H9 (cell line): ENCODE measurements at regions not wholly inside any gene's neighbourhood (a gene's known extent, or its start where the extent isn't known, plus 50 kb on each side); places are given as distances from the start of the nearest gene placed in this dataset.

ENCODE experiments used
- DNase-seq: peaks from one replicate; pipeline ENCODE4 v3.0.0-alpha.2; 2017
- H2AFZ ChIP-seq: one replicate; pipeline ENCODE4 v1.6.1; 2013; ENCODE audit warnings: mild to moderate bottlenecking, low read length, control low read depth, moderate library complexity
- H2AK5ac ChIP-seq: 2 replicates; pipeline ENCODE4 v1.6.1; 2013; ENCODE audit warnings: low read length, control low read depth, mixed read lengths; ENCODE audit not compliant: insufficient read length
- H2BK120ac ChIP-seq: one replicate; pipeline ENCODE4 v1.6.1; 2013; ENCODE audit warnings: low read depth, mild to moderate bottlenecking, low read length, control low read depth, inconsistent platforms; ENCODE audit not compliant: poor library complexity, severe bottlenecking
- H2BK12ac ChIP-seq: 2 replicates; pipeline ENCODE4 v1.6.1; 2013; ENCODE audit warnings: low read length, control low read depth, mixed read lengths, low read depth; ENCODE audit not compliant: insufficient read length
- H2BK15ac ChIP-seq: 2 replicates; pipeline ENCODE4 v1.6.1; 2013; ENCODE audit warnings: low read depth, low read length, control low read depth
- H2BK20ac ChIP-seq: one replicate; pipeline ENCODE4 v1.6.1; 2013; ENCODE audit warnings: low read depth, mild to moderate bottlenecking, low read length, control low read depth, inconsistent platforms; ENCODE audit not compliant: poor library complexity, severe bottlenecking
- H2BK5ac ChIP-seq: 2 replicates; pipeline ENCODE4 v1.6.1; 2013; ENCODE audit warnings: low read length, control low read depth, mixed read lengths; ENCODE audit not compliant: insufficient read length
- H3K14ac ChIP-seq: 2 replicates; pipeline ENCODE4 v1.6.1; 2013; ENCODE audit warnings: low read length, control low read depth; ENCODE audit not compliant: insufficient read depth
- H3K18ac ChIP-seq: 2 replicates; pipeline ENCODE4 v1.6.1; 2013; ENCODE audit warnings: low read depth, mild to moderate bottlenecking, mixed read lengths, low read length, control low read depth; ENCODE audit not compliant: insufficient read length
- H3K23ac ChIP-seq: 2 replicates; pipeline ENCODE4 v1.6.1; 2013; ENCODE audit warnings: low read length, control low read depth, mixed read lengths, low read depth; ENCODE audit not compliant: insufficient read length
- H3K23me2 ChIP-seq: 2 replicates; pipeline ENCODE4 v1.6.1; 2013; ENCODE audit warnings: low read depth, mild to moderate bottlenecking, mixed read lengths, low read length, control low read depth; ENCODE audit not compliant: insufficient read length, poor library complexity, severe bottlenecking
- H3K27ac ChIP-seq: 2 replicates; pipeline ENCODE4 v1.5.1; 2013; ENCODE audit warnings: low read length, control low read depth, mixed read lengths, low read depth; ENCODE audit not compliant: insufficient read length
- H3K27me3 ChIP-seq: 2 replicates; pipeline ENCODE4 v1.6.1; 2013; ENCODE audit warnings: low read length, control low read depth, inconsistent platforms; ENCODE audit not compliant: insufficient read depth
- H3K4ac ChIP-seq: 2 replicates; pipeline ENCODE4 v1.6.1; 2013; ENCODE audit warnings: low read depth, mild to moderate bottlenecking, control low read depth, inconsistent platforms, low read length, moderate library complexity
- H3K4me1 ChIP-seq: 2 replicates; pipeline ENCODE4 v1.6.1; 2013; ENCODE audit warnings: low read length, control low read depth, inconsistent platforms; ENCODE audit not compliant: insufficient read depth
- H3K4me2 ChIP-seq: 2 replicates; pipeline ENCODE4 v1.6.1; 2013; ENCODE audit warnings: low read length, control low read depth, mixed read lengths; ENCODE audit not compliant: insufficient read length, insufficient read depth
- H3K56ac ChIP-seq: 2 replicates; pipeline ENCODE4 v1.6.1; 2013; ENCODE audit warnings: low read depth, mild to moderate bottlenecking, mixed read lengths, low read length, control low read depth; ENCODE audit not compliant: insufficient read length
- H3K79me1 ChIP-seq: 2 replicates; pipeline ENCODE4 v1.6.1; 2013; ENCODE audit warnings: low read depth, mild to moderate bottlenecking, moderate library complexity, low read length, control low read depth, inconsistent platforms; ENCODE audit not compliant: insufficient read depth, poor library complexity, severe bottlenecking
- H3K79me2 ChIP-seq: 2 replicates; pipeline ENCODE4 v1.6.1; 2013; ENCODE audit warnings: low read length, control low read depth, inconsistent platforms; ENCODE audit not compliant: insufficient read depth
- H3K9ac ChIP-seq: 2 replicates; pipeline ENCODE4 v1.6.1; 2013; ENCODE audit warnings: low read length, control low read depth, mixed read lengths; ENCODE audit not compliant: insufficient read length; ENCODE audit errors: extremely low read depth
- H3K9me3 ChIP-seq: one replicate; pipeline ENCODE4 v1.6.1; 2013; ENCODE audit warnings: low read depth, low read length, inconsistent platforms; ENCODE audit not compliant: control insufficient read depth
- H3T11ph ChIP-seq: one replicate; pipeline ENCODE4 v1.6.1; 2013; ENCODE audit warnings: mild to moderate bottlenecking, low read length, control low read depth, inconsistent platforms
- H4K20me1 ChIP-seq: one replicate; pipeline ENCODE4 v1.6.1; 2013; ENCODE audit not compliant: control insufficient read depth, insufficient read length, insufficient read depth
- H4K5ac ChIP-seq: 2 replicates; pipeline ENCODE4 v1.6.1; 2013; ENCODE audit warnings: low read depth, mild to moderate bottlenecking, mixed read lengths, low read length, control low read depth; ENCODE audit not compliant: insufficient read length
- H4K8ac ChIP-seq: replicated peaks from 2 replicates; pipeline ENCODE4 v1.6.1; 2013; ENCODE audit warnings: low read length, control low read depth, mixed read lengths, low read depth; ENCODE audit not compliant: insufficient read length
- H4K91ac ChIP-seq: 2 replicates; pipeline ENCODE4 v1.6.1; 2013; ENCODE audit warnings: low read depth, mild to moderate bottlenecking, moderate library complexity, mixed read lengths, low read length, control low read depth; ENCODE audit not compliant: insufficient read length
- H3K27ac Mint-ChIP-seq, 3 experiments: 2 replicates in 2 of 3; 3 replicates in 1 of 3; pipeline ENCODE4 v1.8.0; 2020 to 2021; ENCODE audit warnings: mixed read lengths in 3 of 3, mild to moderate bottlenecking in 1 of 3, moderate library complexity in 1 of 3
- H3K27me3 Mint-ChIP-seq: 2 replicates; pipeline ENCODE4 v1.8.0; 2021; ENCODE audit warnings: low read depth, mild to moderate bottlenecking, moderate library complexity, mixed read lengths
- H3K36me3 Mint-ChIP-seq, 3 experiments: 2 replicates in 2 of 3; 3 replicates in 1 of 3; pipeline ENCODE4 v1.8.0; 2020 to 2021; ENCODE audit warnings: low read depth in 3 of 3, mixed read lengths in 3 of 3; ENCODE audit not compliant: insufficient read depth in 1 of 3
- H3K4me1 Mint-ChIP-seq, 2 experiments: 2 replicates each; pipeline ENCODE4 v1.8.0; 2020; ENCODE audit warnings: mixed read lengths in 2 of 2
- H3K4me3 Mint-ChIP-seq, 2 experiments: 2 replicates in 1 of 2; 3 replicates in 1 of 2; pipeline ENCODE4 v1.8.0; 2020 to 2021; ENCODE audit warnings: mild to moderate bottlenecking in 2 of 2, mixed read lengths in 2 of 2, moderate library complexity in 1 of 2
- H3K9me3 Mint-ChIP-seq, 2 experiments: 2 replicates in 1 of 2; 3 replicates in 1 of 2; pipeline ENCODE4 v1.8.0; 2020; ENCODE audit warnings: mild to moderate bottlenecking in 2 of 2, mixed read lengths in 2 of 2, moderate library complexity in 1 of 2
- CTCF ChIP-seq: fragments of 200-600 bp; sonication (generic); conservative IDR thresholded peaks from 3 replicates; pipeline ENCODE4 v1.8.0; 2021; ENCODE audit warnings: antibody characterized with exemption, mild to moderate bottlenecking
- WGBS: extraction: QIAGEN DNeasy Blood & Tissue Kit; methylation state at CpG from one replicate; pipeline ENCODE4 v1.1.7; 2013; ENCODE audit warnings: missing lambda C conversion rate, low lambda C conversion rate, mixed read lengths; ENCODE audit not compliant: insufficient read length; ENCODE audit errors: extremely low coverage; 5-methylcytosine and 5-hydroxymethylcytosine counted together

- H3K23me2 ChIP-seq, result no peaks in the 10 kb centered on the region
- H2AFZ ChIP-seq, result no peak overlapping the region
- 100% methylated on average over 1 of the region's 1 CpG for WGBS
These were observed 1292.7 kb downstream of the TBC1D22A start for GRCh38 chr22:48055185-48055584.

More at GRCh38 chr22:48055185-48055584, 1292.7 kb downstream of the TBC1D22A start:
- Histone ChIP-seq H3K9ac (no peak overlapping the region), H2BK5ac (no peak overlapping the region), H3K23ac (peak overlapping the region; percentile 25), H4K8ac (no peak overlapping the region), H3K9me3 (no peaks in the 10 kb centered on the region), H4K5ac (peak overlapping the region; percentile 16), H2AK5ac (no peak overlapping the region), H3K56ac (no peak overlapping the region), H2BK20ac (no peak overlapping the region), H4K91ac (no peak overlapping the region), H2BK12ac (no peak overlapping the region), H3K27ac (no peak overlapping the region), H2BK15ac (no peak overlapping the region), H3K79me1 (no peaks in the 10 kb centered on the region), H4K20me1 (peaks cover 4% of the 10 kb centered on the region), H3K79me2 (no peaks in the 10 kb centered on the region), H3K27me3 (no peaks in the 10 kb centered on the region), H3T11ph (no peak overlapping the region), H2BK120ac (no peak overlapping the region), H3K18ac (peak overlapping the region; percentile 62), H3K4me2 (no peak overlapping the region), H3K14ac (no peak overlapping the region), H3K4me1 (no peaks in the 10 kb centered on the region), H3K4ac (no peak overlapping the region)
- H3K36me3 Mint-ChIP-seq, result no peaks in the 10 kb centered on the region; a peak in 1 of 7 replicates
- H3K27me3 Mint-ChIP-seq, result peaks cover 12% of the 10 kb centered on the region
- no peak for DNase-seq
- no peaks in the 10 kb centered on the region for H3K4me1 Mint-ChIP-seq
- H3K27ac Mint-ChIP-seq, result no peak overlapping the region
- TF ChIP-seq CTCF, result no peak
- H3K9me3 Mint-ChIP-seq, result peaks cover 0 to 2% of the 10 kb centered on the region in 2 experiments; a peak in 1 of 5 replicates
- no peak overlapping the region for H3K4me3 Mint-ChIP-seq
